Vagina (tissue), 2 donors: ENCODE measurements at regions not wholly inside any gene's neighbourhood (a gene's known extent, or its start where the extent isn't known, plus 50 kb on each side); places are given as distances from the start of the nearest gene placed in this dataset.

ENCODE experiments used
- DNase-seq, 2 donors: peaks; one replicate each; pipeline ENCODE4 v3.0.0-alpha.2; 2017; ENCODE audit errors: extremely low spot score in 2 of 2
- H3K27ac ChIP-seq: fragments of 200-600 bp; sonication (generic); one replicate; pipeline ENCODE4 v1.5.1; 2019
- H3K27me3 ChIP-seq: fragments of 200-600 bp; sonication (generic); one replicate; pipeline ENCODE4 v1.5.1; 2019
- H3K36me3 ChIP-seq, 2 donors: fragments of 200-600 bp; sonication (generic); one replicate each; pipeline ENCODE4 v1.5.1; 2017 to 2019
- H3K4me1 ChIP-seq: fragments of 200-600 bp; sonication (generic); one replicate; pipeline ENCODE4 v1.5.1; 2019
- H3K4me3 ChIP-seq, 2 donors: fragments of 200-600 bp; sonication (generic); 1 replicate in 1 of 2; 2 replicates in 1 of 2; pipeline ENCODE4 v1.5.1; 2016 to 2019
- H3K9me3 ChIP-seq: fragments of 200-600 bp; sonication (generic); one replicate; pipeline ENCODE4 v1.5.1; 2019
- POLR2A ChIP-seq, 2 donors: fragments of 450-650 bp; IDR thresholded peaks; one replicate each; pipeline ENCODE4 v1.6.1; 2017; ENCODE audit warnings: antibody characterized with exemption in 2 of 2, mild to moderate bottlenecking in 2 of 2, moderate library complexity in 2 of 2
- POLR2AphosphoS5 ChIP-seq, 2 donors: sonication (generic); formaldehyde crosslinking; IDR thresholded peaks; one replicate each; pipeline ENCODE4 v1.9.0; 2017; ENCODE audit warnings: antibody characterized with exemption in 2 of 2, mild to moderate bottlenecking in 2 of 2, low read depth in 1 of 2; ENCODE audit not compliant: insufficient read depth in 1 of 2
- intact Hi-C: fragments of 100-400 bp; cut with DNase I; formaldehyde crosslinking; loops from one replicate; pipeline ENCODE4 v1.15.1; 2023
- TF ChIP-seq, protein P1 (sequence below), 3 experiments: fragments of 450-650 bp in 2 of 3; fragments of 200-600 bp in 1 of 3; sonication (generic) in 1 of 3; IDR thresholded peaks; one replicate each; pipeline ENCODE4 v1.5.1; 2017 to 2019; ENCODE audit warnings: antibody characterized with exemption in 3 of 3, mild to moderate bottlenecking in 2 of 3, moderate library complexity in 2 of 3

DNA sequence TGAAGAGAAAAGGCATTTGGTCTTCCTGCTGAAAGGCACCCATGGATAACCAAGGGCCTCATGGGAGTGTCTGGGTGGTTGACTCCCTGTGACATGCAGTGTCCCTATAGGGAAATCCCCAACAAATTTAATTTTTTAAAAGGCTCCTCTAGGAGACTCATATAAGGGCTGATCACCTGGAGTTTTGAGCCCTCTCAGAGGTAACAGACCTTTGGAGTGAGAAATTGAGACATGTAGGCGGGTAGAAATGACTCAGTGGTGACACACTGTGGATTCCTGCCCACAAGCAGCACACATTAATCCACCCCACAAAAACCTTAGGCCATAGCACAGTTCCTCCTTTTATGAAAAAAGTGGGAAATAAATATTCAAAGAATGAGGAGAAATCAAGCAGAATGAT lies 557.0 kb upstream of the CNTNAP5 start:
- no peak overlapping the region for H3K4me3 ChIP-seq
- no peaks in the 10 kb centered on the region for H3K36me3 ChIP-seq
- intact Hi-C loops = no loop called here
- H3K9me3 ChIP-seq = no peaks in the 10 kb centered on the region
- TF ChIP-seq, protein P1, sequence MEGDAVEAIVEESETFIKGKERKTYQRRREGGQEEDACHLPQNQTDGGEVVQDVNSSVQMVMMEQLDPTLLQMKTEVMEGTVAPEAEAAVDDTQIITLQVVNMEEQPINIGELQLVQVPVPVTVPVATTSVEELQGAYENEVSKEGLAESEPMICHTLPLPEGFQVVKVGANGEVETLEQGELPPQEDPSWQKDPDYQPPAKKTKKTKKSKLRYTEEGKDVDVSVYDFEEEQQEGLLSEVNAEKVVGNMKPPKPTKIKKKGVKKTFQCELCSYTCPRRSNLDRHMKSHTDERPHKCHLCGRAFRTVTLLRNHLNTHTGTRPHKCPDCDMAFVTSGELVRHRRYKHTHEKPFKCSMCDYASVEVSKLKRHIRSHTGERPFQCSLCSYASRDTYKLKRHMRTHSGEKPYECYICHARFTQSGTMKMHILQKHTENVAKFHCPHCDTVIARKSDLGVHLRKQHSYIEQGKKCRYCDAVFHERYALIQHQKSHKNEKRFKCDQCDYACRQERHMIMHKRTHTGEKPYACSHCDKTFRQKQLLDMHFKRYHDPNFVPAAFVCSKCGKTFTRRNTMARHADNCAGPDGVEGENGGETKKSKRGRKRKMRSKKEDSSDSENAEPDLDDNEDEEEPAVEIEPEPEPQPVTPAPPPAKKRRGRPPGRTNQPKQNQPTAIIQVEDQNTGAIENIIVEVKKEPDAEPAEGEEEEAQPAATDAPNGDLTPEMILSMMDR (IDR thresholded peaks at IDR 0.05) = no peak
- TF ChIP-seq POLR2AphosphoS5 (IDR thresholded peaks at IDR 0.05; ENCODE audit: insufficient read depth in 1 of 2, low read depth in 1 of 2) (no peak), POLR2A (IDR thresholded peaks at IDR 0.05) (no peak)
- no peaks in the 10 kb centered on the region for H3K27me3 ChIP-seq
- H3K4me1 ChIP-seq = no peaks in the 10 kb centered on the region
- DNase-seq = no peak
- no peak overlapping the region for H3K27ac ChIP-seq

DNA sequence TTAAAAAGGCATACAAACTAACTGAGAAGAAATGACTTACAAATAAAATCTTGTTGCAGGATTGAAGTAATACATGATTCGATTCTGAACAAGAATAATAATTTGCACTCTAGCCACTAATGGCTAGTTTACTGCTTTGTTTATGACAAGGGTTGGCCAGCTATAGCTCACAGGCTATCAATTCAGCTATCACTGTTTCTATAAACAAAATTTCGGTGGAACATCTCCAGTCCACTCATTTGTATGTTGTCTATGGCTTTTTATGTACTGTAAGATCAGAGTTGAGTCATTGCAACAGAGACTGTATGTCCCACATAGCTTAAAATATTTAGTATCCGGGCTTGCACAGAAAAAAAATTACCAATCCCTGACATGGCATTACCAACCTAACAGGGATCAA lies 543.7 kb upstream of the CNTNAP5 start:
- intact Hi-C loops = no loop called here
- no peak overlapping the region for H3K4me3 ChIP-seq
- TF ChIP-seq, protein P1 (IDR thresholded peaks at IDR 0.05) = no peak
- TF ChIP-seq POLR2A (IDR thresholded peaks at IDR 0.05) (no peak), POLR2AphosphoS5 (IDR thresholded peaks at IDR 0.05; ENCODE audit: insufficient read depth in 1 of 2, low read depth in 1 of 2) (no peak)
- no peak overlapping the region for H3K27ac ChIP-seq
- DNase-seq = no peak
- H3K9me3 ChIP-seq = no peaks in the 10 kb centered on the region
- no peaks in the 10 kb centered on the region for H3K4me1 ChIP-seq
- H3K27me3 ChIP-seq = no peaks in the 10 kb centered on the region
- no peaks in the 10 kb centered on the region for H3K36me3 ChIP-seq

DNA sequence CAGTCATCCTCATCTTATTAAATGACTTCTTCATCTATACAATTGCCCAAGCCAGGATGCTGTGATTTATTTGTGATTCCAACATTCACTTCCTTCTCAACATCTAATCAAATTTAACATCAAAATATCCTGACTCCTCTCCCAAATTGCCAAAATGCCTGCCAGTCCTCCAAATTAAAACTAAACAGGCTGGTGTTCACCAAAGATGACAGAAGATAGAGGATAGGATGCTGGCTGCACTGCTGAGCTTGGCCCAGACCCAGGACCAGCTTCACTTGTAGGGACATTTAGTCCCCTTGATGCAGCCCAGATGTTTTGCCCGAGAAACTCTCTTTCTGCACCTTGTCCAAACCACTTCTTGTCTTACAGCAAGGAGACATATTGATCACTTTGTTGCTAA lies 540.0 kb upstream of the CNTNAP5 start:
- intact Hi-C loops = no loop called here
- Histone ChIP-seq H3K4me3 (no peak overlapping the region), H3K4me1 (no peaks in the 10 kb centered on the region), H3K9me3 (no peaks in the 10 kb centered on the region), H3K27ac (no peak overlapping the region), H3K36me3 (no peaks in the 10 kb centered on the region), H3K27me3 (no peaks in the 10 kb centered on the region)
- no peak for DNase-seq
- no peak for TF ChIP-seq POLR2AphosphoS5 (IDR thresholded peaks at IDR 0.05; ENCODE audit: insufficient read depth in 1 of 2, low read depth in 1 of 2)
- no peak for TF ChIP-seq POLR2A (IDR thresholded peaks at IDR 0.05)
- TF ChIP-seq, protein P1 (IDR thresholded peaks at IDR 0.05) = no peak

- intact Hi-C loops = no loop called here
- DNase-seq = no peak
- Histone ChIP-seq H3K4me3 (no peak overlapping the region), H3K27me3 (no peaks in the 10 kb centered on the region), H3K27ac (no peak overlapping the region), H3K36me3 (no peaks in the 10 kb centered on the region), H3K9me3 (no peaks in the 10 kb centered on the region), H3K4me1 (no peaks in the 10 kb centered on the region)
- TF ChIP-seq POLR2AphosphoS5 (IDR thresholded peaks at IDR 0.05; ENCODE audit: insufficient read depth in 1 of 2, low read depth in 1 of 2) = no peak
- TF ChIP-seq POLR2A (IDR thresholded peaks at IDR 0.05) = no peak
- TF ChIP-seq, protein P1 (IDR thresholded peaks at IDR 0.05) = no peak
Measured at GRCh38 chr2:123493687-123494086, 531.4 kb upstream of the CNTNAP5 start.

GRCh38 chr2:123495241-123495640 lies 529.8 kb upstream of the CNTNAP5 start:
- DNase-seq = no peak
- Histone ChIP-seq H3K27ac (no peak overlapping the region), H3K27me3 (no peaks in the 10 kb centered on the region), H3K36me3 (no peaks in the 10 kb centered on the region), H3K4me3 (no peak overlapping the region), H3K9me3 (no peaks in the 10 kb centered on the region), H3K4me1 (no peaks in the 10 kb centered on the region)
- TF ChIP-seq POLR2A (IDR thresholded peaks at IDR 0.05) = no peak
- no peak for TF ChIP-seq POLR2AphosphoS5 (IDR thresholded peaks at IDR 0.05; ENCODE audit: insufficient read depth in 1 of 2, low read depth in 1 of 2)
- TF ChIP-seq, protein P1 (IDR thresholded peaks at IDR 0.05) = no peak
- intact Hi-C loops = no loop called here
